GM12872 (cell line): ENCODE measurements at regions not wholly inside any gene's neighbourhood (a gene's known extent, or its start where the extent isn't known, plus 50 kb on each side); places are given as distances from the start of the nearest gene placed in this dataset.

ENCODE experiments used
- CTCF ChIP-seq: IDR thresholded peaks from 3 replicates; pipeline ENCODE4 v1.5.1; 2011; ENCODE audit warnings: low read depth, mild to moderate bottlenecking, low read length, moderate library complexity; ENCODE audit not compliant: insufficient read depth

DNA sequence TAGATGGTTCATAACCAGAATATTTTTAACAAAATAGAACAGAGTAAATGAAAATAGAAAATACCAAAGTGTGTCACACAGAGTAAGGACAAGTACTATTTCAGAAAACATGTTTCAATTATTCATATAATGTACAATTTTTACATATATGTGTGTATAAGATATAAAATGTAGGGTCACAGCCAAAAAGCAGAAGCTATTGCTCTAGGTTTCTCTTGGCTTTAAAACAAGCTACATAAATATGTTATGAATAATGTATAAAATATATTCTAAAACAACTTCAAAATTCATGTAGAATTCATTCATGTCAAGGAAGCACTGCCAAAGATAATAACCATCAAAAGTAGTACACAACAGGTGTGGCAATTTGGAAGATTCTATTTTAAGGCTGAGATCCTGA, 218.2 kb downstream of the TTC32 start:
- TF ChIP-seq CTCF = no peak

DNA sequence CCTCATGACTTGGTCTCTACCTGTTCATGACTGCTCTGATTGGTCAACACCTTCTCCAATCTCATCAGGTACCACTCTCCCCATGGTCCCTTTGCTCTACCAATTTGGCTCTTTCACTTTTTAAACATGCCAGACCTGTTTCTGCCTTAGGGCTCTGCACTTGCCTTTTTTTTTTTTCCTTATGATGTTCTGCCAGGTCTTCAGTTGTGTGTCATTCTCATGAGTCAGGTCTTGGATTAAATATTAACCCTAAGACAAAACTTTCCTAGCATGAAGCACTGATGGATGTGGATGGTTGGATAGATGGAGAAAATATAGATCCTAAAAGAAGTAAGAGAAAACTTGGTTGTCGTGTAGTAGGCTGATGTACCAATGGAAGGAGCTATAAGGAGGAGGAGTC, 219.3 kb downstream of the TTC32 start:
- TF ChIP-seq CTCF = no peak

- TF ChIP-seq CTCF = no peak
These were observed 223.8 kb downstream of the TTC32 start for GRCh38 chr2:19677825-19678518.

GRCh38 chr2:19677215-19677777, 224.5 kb downstream of the TTC32 start:
- TF ChIP-seq CTCF = no peak

- 0 out of 3 replicates have a peak, but pooled peaks have one; percentile 30 for TF ChIP-seq CTCF
These were observed 225.0 kb downstream of the TTC32 start for GRCh38 chr2:19676770-19677169.

- no peak for TF ChIP-seq CTCF
These were observed 225.8 kb downstream of the TTC32 start for GRCh38 chr2:19675856-19676460.

GRCh38 chr2:19675003-19675629, 226.7 kb downstream of the TTC32 start:
- TF ChIP-seq CTCF = no peak
